GM12892 (cell line): ENCODE measurements at regions not wholly inside any gene's neighbourhood (a gene's known extent, or its start where the extent isn't known, plus 50 kb on each side); places are given as distances from the start of the nearest gene placed in this dataset.

Source experiments
- DNase-seq: peaks from one replicate; pipeline ENCODE4 v3.0.0; 2011; ENCODE audit not compliant: insufficient read length
- FAIRE-seq: peaks from 2 replicates; lab custom pipeline; 2011; peaks lifted over from hg19 to GRCh38; lab: Jason Lieb, UNC
- POLR2A ChIP-seq: IDR thresholded peaks from 2 replicates; pipeline ENCODE4 v1.6.1; 2011; ENCODE audit warnings: low read depth, low read length, control low read depth
- POLR2AphosphoS5 ChIP-seq: IDR thresholded peaks from 2 replicates; pipeline ENCODE4 v1.6.1; 2011; ENCODE audit warnings: low read depth, low read length, control low read depth
- TAF1 ChIP-seq: IDR thresholded peaks from 2 replicates; pipeline ENCODE4 v1.6.1; 2011; ENCODE audit warnings: low read depth, mild to moderate bottlenecking, control low read depth, low read length, borderline replicate concordance

- no peak for FAIRE-seq
- TF ChIP-seq POLR2A = no peak
- no peak for DNase-seq
These were observed 206.9 kb downstream of the FBXO15 start for GRCh38 chr18:73940721-73941120.

DNA sequence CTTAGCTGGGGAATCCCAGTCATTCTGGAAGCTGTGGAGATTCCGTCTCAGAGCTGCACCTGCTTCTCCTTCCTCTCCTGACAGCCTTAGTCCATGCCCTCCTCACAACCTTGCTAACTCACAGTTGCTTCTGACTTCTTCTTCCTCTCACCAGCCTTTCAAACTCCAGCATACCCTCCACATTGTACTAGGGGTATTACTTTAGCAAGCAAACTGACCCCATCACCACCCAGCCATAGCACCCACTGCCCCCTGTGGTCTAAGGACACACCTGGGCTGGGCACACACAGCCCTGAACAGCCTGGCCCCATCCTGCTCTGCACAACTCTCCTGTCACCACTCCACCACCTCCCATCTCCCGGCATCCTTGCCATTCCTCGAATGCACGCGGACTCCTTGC, 208.2 kb downstream of the FBXO15 start:
- FAIRE-seq (no peak), DNase-seq (no peak)
- TF ChIP-seq TAF1 (no peak), POLR2A (no peak), POLR2AphosphoS5 (no peak)

- no peak for DNase-seq
- no peak for TF ChIP-seq TAF1
- no peak for FAIRE-seq
These were observed 213.9 kb downstream of the FBXO15 start for GRCh38 chr18:73933685-73934084.

GRCh38 chr18:73932976-73933375, 214.7 kb downstream of the FBXO15 start:
- no peak for TF ChIP-seq POLR2A
- no peak for TF ChIP-seq POLR2AphosphoS5
- TF ChIP-seq TAF1 = no peak
- DNase-seq (no peak), FAIRE-seq (no peak)

DNA sequence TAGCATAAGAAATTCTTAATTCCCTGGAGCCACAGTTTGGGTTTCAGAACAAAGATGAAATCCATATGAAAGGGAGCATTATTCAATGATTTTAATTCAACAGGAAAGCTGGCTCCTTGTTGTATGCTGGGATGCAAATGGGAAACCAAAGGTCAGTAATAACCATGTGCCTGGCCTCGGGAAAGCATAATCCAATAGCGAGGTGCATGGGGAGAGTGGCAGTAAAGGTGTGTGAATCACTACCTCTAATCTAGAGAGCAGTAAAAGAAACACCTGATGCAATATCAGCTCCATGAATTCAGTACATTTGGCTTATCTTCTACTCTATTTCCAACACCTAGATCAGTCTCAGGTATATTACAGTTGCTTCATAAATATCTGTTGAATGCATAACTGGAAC, 220.1 kb downstream of the FBXO15 start:
- TF ChIP-seq TAF1 (no peak), POLR2A (no peak), POLR2AphosphoS5 (no peak)
- no peak for DNase-seq
- FAIRE-seq = no peak

DNA sequence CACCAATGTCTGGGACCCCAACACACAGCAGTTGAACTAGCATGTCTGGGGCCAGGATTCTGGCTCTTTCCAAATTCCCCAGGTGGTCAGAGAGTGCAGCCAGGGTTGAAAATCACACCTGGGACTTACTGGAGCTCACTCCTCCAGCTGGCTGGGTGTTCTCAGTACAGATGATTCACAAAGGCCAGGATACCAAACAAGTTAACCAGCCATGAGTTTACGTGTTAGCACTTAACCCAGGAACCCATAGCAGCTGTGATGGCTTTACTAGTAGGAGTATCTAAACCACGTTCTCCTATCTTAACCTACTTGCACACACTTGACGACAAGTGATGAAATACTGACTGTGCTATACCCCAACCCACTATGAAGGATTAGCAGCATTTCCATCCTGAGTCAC, 222.8 kb downstream of the FBXO15 start:
- no peak for FAIRE-seq

DNA sequence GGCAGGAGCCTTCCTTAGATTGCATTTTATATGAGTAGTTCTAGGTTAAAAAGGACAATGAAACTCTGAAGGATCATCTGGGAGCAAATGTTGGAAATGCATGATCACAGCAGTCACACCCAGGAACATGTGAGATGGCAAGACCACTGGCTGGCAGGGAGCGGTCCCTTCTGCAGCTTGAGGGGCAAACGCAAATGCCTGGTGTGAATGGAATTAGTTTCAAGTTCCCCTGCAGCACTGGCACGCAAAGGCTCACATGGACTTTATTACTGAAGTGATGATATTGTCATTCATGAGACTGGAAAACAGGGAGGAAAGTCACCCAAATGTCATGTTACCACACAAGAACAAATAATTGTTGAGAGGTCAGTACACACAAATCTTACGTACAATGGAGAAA, 223.3 kb downstream of the FBXO15 start:
- DNase-seq = no peak
- TF ChIP-seq POLR2AphosphoS5 (no peak), POLR2A (no peak), TAF1 (no peak)
- no peak for FAIRE-seq

More for the DNA sequence above, 222.8 kb downstream of the FBXO15 start:
- DNase-seq = no peak
- no peak for TF ChIP-seq POLR2A

GRCh38 chr18:73923866-73924265, 223.8 kb downstream of the FBXO15 start:
- FAIRE-seq (no peak), DNase-seq (no peak)
- no peak for TF ChIP-seq POLR2A
- TF ChIP-seq TAF1 = no peak
- TF ChIP-seq POLR2AphosphoS5 = no peak

DNA sequence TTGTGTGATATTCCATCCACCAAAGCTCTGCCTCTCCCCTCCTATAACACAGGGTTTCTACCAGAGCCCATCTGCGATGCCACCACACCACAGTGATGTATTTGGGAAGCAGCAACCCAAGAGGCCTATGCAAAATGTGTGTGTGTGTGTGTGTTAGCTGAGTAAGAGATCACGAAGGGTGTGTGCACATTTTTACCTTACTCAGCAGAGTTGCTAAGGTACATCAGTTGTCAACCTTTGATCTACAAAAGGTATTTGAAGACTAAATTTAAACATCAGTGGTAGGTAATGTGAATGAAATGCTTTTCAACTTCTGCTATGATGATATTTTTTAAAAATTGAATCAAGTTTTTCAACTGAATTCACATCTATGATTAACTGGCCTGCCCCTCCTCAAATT, 227.6 kb downstream of the FBXO15 start:
- DNase-seq (no peak), FAIRE-seq (no peak)

DNA sequence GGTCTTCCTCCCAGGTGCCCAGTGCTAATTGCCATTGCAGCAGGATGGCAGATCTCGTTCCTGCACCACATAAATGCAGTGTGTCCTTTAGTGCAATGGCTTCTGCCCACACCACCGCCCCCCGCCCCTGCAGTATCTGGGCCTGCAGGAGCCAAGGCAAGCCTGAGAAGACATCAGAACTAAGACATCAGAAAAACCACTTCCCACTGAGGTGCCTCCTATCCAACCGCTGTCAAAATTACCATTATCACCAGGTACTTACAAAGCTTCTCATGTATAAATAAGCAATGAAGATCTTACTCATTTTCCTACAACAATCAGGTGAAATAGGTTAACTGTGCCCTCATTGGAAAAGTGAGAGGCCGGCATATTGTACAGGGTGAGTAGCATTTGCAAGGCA, 228.8 kb downstream of the FBXO15 start:
- no peak for FAIRE-seq

More for the DNA sequence above, 227.6 kb downstream of the FBXO15 start:
- TF ChIP-seq TAF1 (no peak), POLR2A (no peak), POLR2AphosphoS5 (no peak)

DNA sequence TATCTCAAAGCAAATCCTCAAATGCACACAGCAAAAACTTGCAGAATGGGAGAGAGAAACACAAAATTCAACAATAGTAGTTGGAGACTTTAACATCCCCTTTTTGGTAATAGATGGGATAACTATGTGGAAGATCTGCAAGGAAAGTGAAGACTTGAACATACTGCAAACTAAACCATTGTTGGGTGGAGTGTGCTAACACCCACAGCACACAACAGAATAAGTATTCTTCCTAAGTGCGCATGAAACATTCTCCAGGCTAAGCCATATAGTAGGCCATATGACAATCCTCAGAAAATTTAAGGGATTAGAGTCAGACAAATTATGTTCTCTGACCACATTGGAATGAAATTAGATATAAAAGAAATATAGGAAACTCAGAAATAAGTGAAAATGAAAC, 230.6 kb downstream of the FBXO15 start:
- no peak for TF ChIP-seq TAF1
- FAIRE-seq = no peak
- DNase-seq = no peak

More for the DNA sequence above, 228.8 kb downstream of the FBXO15 start:
- no peak for DNase-seq
- TF ChIP-seq TAF1 = no peak
- TF ChIP-seq POLR2A = no peak
- no peak for TF ChIP-seq POLR2AphosphoS5

DNA sequence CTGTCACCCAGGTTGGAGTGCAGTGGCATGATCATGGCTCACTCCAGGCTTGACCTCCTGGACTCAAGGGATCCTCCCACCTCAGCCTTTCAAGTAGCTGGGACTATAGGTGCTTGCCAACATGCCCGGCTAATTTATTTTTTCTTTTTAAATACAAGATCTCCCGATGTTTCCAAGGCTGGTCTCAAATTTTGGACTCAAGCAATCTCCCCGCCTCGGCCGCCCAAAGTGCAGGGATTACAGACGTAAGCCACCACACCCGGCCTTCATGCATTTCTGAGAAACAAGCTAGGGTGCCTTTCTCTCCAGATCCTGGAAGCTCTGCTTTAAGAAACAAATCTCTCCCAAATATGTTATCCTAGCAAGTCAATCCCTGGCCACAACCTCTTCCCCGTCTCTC, 234.1 kb downstream of the FBXO15 start:
- no peak for TF ChIP-seq POLR2AphosphoS5
- TF ChIP-seq TAF1 = no peak
- no peak for TF ChIP-seq POLR2A
- DNase-seq = no peak
- no peak for FAIRE-seq

- TF ChIP-seq POLR2AphosphoS5 (no peak), POLR2A (no peak), TAF1 (no peak)
- DNase-seq (no peak), FAIRE-seq (no peak)
These were observed 239.3 kb downstream of the FBXO15 start for GRCh38 chr18:73908323-73908722.

- no peak for DNase-seq
- TF ChIP-seq TAF1 (no peak), POLR2AphosphoS5 (no peak), POLR2A (no peak)
- FAIRE-seq = no peak
These were observed 246.1 kb downstream of the FBXO15 start for GRCh38 chr18:73901566-73901965.
